Activated CD4-positive, alpha-beta T cell treated with anti-CD3 and anti-CD28 coated beads, Interleukin-2, amount 50 U/mL, for 1 hour (primary cell): ENCODE measurements at regions not wholly inside any gene's neighbourhood (a gene's known extent, or its start where the extent isn't known, plus 50 kb on each side); places are given as distances from the start of the nearest gene placed in this dataset.

ENCODE experiments used
- DNase-seq: peaks from one replicate; pipeline ENCODE4 v3.0.0-alpha.2; 2020

- DNase-seq = no peak
These were observed 141.1 kb upstream of the ZXDA start for GRCh38 chrX:58051346-58051745.

GRCh38 chrX:58044130-58044529 lies 133.9 kb upstream of the ZXDA start:
- DNase-seq = no peak

GRCh38 chrX:58025979-58026378 lies 115.7 kb upstream of the ZXDA start:
- DNase-seq = peak; percentile 9

DNA sequence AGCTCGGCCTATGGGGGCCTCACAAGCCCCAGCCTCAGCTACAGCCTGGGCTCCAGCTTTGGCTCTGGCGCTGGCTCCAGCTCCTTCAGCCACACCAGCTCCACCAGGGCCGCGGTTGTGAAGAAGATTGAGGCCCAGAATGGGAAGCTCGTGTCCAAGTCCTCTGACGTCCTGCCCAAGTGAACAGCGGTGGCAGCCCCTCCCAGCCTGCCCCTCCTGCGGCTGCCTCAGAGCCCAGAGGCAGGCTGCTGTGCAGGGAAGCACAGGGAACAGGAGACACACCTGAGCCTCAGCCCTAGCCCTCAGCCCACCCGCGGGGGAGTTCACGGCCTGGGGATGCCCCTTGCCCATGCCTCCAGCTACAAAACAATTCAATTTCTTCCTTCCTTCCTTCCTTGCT lies 75.7 kb upstream of the ZXDA start:
- DNase-seq = no peak

- DNase-seq = no peak
These were observed 74.4 kb upstream of the ZXDA start for GRCh38 chrX:57984620-57985019.

DNA sequence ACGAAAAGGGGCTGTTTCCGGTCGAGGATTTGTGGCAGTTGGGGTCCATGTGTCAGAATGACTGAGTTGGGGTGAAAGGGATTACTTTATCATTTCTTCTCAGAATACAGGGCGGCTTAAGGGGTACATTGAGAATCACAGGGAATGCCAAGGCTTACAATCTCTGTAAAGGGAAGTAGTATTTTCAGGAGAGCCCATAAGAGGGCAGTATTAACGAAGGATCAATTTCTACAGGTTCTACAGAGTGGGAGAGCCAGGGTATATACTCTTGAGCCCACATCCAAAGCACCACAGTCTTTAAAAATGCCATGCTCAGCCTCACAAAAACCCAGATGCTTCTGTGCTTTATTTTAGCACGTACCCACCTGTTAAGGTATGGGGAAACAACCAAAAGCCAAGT lies 67.7 kb upstream of the ZXDA start:
- DNase-seq = no peak

DNA sequence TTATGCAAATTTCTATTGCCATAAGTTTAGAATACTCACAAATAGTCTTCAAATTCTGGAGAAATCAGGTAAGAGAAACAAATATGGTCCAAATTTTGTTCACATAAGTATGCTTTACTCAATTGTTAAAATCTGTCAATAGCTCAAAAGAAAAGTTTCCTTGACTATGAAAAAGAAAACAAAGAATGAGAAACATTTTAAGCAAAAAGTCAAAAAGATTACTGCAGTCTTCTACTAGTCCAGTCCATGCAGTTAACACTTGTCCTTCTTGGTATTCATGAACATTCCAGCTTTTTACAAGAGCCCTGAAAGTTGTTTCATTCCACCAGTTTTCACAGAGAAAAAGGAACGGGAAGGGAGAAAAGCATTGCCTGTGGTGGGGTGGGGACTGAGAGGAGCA lies 54.7 kb upstream of the ZXDA start:
- no peak for DNase-seq
